ENCODE measurements at regions not wholly inside any gene's neighbourhood (a gene's known extent, or its start where the extent isn't known, plus 50 kb on each side); places are given as distances from the start of the nearest gene placed in this dataset.
"Not testable (repeated sequence)": the region's sequence is repeated elsewhere in the genome, so short reads cannot be mapped to it uniquely, and the experiment has no call there.

DNA sequence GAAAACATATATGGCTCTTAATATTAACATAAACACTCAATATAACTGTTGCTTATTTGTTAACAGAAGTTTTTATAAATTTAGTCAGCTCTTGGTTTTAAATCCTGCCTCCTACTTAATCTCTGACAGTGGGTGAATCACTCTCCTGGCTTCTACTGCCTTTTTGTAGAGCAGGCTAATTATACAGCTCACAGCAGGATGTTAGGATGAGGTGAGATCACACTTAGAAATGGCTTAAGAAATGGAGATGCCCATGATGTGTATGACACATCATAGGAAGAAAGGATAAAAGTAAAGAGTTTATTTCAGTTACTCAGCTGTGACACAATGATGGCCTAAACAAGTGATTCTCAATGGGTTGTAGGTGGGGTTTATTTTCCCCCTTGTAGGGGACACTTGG, 345.6 kb downstream of the SPRY2 start:
- H3K27ac Mint-ChIP-seq: no peak overlapping the region
- no peak overlapping the region for H3K4me3 Mint-ChIP-seq
- DNase-seq: no peak
- no peaks in the 10 kb centered on the region for H3K9me3 Mint-ChIP-seq (ENCODE audit: insufficient read depth)
- CTCF ChIA-PET: no interaction called here
- H3K36me3 Mint-ChIP-seq (ENCODE audit: low read depth): no peaks in the 10 kb centered on the region
- H3K27me3 Mint-ChIP-seq (ENCODE audit: low read depth): no peaks in the 10 kb centered on the region
- POLR2A ChIA-PET: no interaction called here
- no peaks in the 10 kb centered on the region for H3K4me1 Mint-ChIP-seq (ENCODE audit: low read depth)
- no peak for ATAC-seq

DNA sequence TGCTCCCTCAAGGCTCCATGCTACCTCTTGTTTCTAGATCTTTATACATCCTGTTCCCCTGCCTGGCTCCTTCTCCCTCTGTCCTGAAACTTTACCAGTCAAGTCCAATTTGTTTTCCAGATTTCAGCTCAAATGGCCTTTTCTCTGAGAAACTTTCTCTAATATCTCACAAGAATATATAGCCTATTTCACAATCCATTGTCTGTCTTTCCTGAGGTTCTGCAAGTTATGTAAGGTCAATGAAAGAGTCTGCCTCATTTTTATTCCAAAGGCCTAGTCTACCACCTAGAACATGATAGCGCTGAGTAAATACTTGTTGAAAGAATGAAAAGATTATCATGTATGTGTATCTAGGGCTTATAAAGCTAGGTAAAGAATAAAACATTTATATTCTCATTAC, 348.8 kb downstream of the SPRY2 start:
- DNase-seq: no peak
- ChIA-PET POLR2A (interaction anchor here (0.6 kb wide), 1 partner anchor 98 kb away, joined by 3 read pairs; no protein-coding TSS in a partner anchor), CTCF (no interaction called here)
- H3K27me3 Mint-ChIP-seq (ENCODE audit: low read depth): no peaks in the 10 kb centered on the region
- H3K4me3 Mint-ChIP-seq: no peak overlapping the region
- ATAC-seq: no peak
- no peak overlapping the region for H3K27ac Mint-ChIP-seq
- no peaks in the 10 kb centered on the region for H3K36me3 Mint-ChIP-seq (ENCODE audit: low read depth)
- H3K4me1 Mint-ChIP-seq (ENCODE audit: low read depth): no peaks in the 10 kb centered on the region
- H3K9me3 Mint-ChIP-seq (ENCODE audit: insufficient read depth): no peaks in the 10 kb centered on the region

DNA sequence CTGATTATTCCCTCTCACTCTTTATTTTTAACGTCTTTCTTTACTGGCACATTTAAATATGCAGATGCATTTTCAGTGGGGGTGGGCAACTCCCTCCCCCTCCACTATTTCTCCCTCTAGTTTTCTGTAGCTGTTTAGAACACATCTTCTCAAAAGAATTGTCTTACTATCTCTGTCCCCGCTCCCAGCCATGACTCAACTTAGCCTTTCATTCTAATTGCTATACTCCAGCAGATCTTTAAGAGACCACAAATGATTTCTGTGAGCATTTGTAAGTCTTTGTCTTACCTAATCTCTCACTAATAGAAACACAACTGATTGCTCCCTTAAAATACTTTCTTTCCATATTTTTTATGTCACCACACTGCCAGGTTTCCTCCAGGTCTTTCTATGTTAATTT, 350.9 kb downstream of the SPRY2 start:
- Mint-ChIP-seq H3K4me1 (ENCODE audit: low read depth) (no peaks in the 10 kb centered on the region), H3K4me3 (no peak overlapping the region), H3K9me3 (ENCODE audit: insufficient read depth) (no peaks in the 10 kb centered on the region), H3K27me3 (ENCODE audit: low read depth) (no peaks in the 10 kb centered on the region), H3K27ac (no peak overlapping the region), H3K36me3 (ENCODE audit: low read depth) (no peaks in the 10 kb centered on the region)
- ATAC-seq (no peak), DNase-seq (no peak)
- CTCF ChIA-PET: no interaction called here
- POLR2A ChIA-PET: no interaction called here

DNA sequence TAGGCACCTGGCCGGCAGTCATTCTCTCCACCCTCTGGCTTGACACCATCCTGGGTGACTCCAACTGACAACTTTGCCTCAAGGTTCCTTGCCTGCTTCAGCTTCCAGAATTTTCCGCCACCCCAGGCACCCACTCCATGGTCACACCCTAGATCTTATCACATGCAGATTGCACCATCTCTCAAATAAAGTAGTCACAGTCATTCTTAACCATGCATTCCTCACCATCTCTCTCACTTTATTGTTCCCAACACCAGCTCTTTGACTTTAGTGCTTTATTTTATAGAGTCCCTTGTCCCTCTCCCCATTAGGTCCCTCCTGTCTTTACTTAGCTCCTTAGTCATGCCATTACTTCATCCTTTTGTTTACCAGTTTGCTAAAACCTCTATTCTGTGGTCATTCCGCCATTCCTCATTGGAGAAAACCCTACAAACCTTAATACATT, 351.7 kb downstream of the SPRY2 start:
- no peaks in the 10 kb centered on the region for H3K4me1 Mint-ChIP-seq (ENCODE audit: low read depth)
- POLR2A ChIA-PET: no interaction called here
- no peaks in the 10 kb centered on the region for H3K27me3 Mint-ChIP-seq (ENCODE audit: low read depth)

DNA sequence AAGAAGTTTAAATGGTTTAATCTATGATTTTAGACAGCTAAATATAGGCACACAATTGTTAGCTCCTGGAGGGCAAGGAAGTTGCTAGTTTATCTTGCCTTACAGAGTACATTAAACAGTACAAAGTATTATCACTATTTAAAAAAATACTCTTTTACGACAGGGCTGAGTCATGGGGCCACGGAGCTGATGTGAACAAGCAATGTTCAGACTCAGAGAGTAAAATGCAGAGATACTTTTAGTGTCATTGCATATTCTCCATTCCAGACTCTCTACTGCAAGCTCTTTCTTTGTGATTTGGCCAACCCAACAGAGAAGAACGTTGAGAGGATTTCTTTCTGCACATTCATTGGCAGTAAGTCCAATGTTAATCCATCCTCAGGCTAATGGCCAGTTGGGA, 352.4 kb downstream of the SPRY2 start:
- Mint-ChIP-seq H3K9me3 (ENCODE audit: insufficient read depth) (no peaks in the 10 kb centered on the region), H3K4me1 (ENCODE audit: low read depth) (no peaks in the 10 kb centered on the region), H3K27me3 (ENCODE audit: low read depth) (no peaks in the 10 kb centered on the region), H3K4me3 (no peak overlapping the region), H3K36me3 (ENCODE audit: low read depth) (no peaks in the 10 kb centered on the region), H3K27ac (no peak overlapping the region)
- ChIA-PET POLR2A (no interaction called here), CTCF (no interaction called here)
- DNase-seq (no peak), ATAC-seq (no peak)

More for the DNA sequence above, 351.7 kb downstream of the SPRY2 start:
- H3K27ac Mint-ChIP-seq: no peak overlapping the region
- no peaks in the 10 kb centered on the region for H3K9me3 Mint-ChIP-seq (ENCODE audit: insufficient read depth)
- H3K4me3 Mint-ChIP-seq: no peak overlapping the region
- no peaks in the 10 kb centered on the region for H3K36me3 Mint-ChIP-seq (ENCODE audit: low read depth)
- ATAC-seq (no peak), DNase-seq (no peak)
- CTCF ChIA-PET: no interaction called here

DNA sequence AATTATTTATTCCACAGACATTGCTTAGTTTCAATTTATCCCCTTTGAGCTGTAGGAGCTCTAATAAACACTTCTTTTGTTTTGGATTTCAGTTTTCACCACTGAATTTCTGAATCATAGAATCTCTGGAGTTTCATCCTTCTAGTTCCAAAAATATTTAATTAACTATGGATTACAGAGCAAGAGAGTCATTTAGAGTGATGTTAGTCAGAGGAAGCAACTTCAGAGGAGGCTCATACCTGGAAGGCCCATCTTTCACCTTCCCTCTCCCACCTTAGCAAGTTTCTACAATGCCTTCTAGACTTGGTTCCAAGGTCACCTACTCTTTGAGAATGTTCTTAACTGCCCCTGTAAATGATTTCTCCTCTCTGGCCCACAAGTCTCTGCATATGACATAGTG, 353.2 kb downstream of the SPRY2 start:
- H3K4me1 Mint-ChIP-seq (ENCODE audit: low read depth): no peaks in the 10 kb centered on the region
- no peaks in the 10 kb centered on the region for H3K9me3 Mint-ChIP-seq (ENCODE audit: insufficient read depth)
- ChIA-PET POLR2A (no interaction called here), CTCF (interaction anchor here (1.0 kb wide), 1 partner anchor 15 kb away, joined by 3 read pairs; no protein-coding TSS in a partner anchor)
- ATAC-seq (no peak), DNase-seq (no peak)
- no peak overlapping the region for H3K27ac Mint-ChIP-seq
- H3K27me3 Mint-ChIP-seq (ENCODE audit: low read depth): no peaks in the 10 kb centered on the region
- H3K4me3 Mint-ChIP-seq: no peak overlapping the region
- no peaks in the 10 kb centered on the region for H3K36me3 Mint-ChIP-seq (ENCODE audit: low read depth)

DNA sequence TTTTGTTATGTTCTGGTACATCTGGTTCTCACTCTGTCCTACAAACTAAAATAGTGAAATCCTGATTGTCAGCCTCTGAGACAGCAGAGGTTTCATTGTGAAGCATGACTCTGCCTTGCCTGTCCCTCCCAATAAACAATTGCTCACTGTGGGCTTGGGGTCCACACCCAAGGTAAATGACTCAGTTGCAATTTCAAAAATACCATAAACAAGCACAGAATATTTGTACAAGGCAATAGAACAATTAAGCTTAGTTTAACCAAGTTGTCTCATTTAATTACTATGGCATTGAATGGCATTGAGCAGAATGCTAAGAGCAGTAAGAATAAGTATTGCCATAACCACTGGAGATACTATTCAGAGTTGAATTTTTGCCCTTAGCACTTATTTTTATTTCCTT, 353.6 kb downstream of the SPRY2 start:
- ChIA-PET POLR2A (no interaction called here), CTCF (interaction anchor here (1.0 kb wide), 1 partner anchor 14 kb away, joined by 3 read pairs; no protein-coding TSS in a partner anchor)
- DNase-seq: no peak
- H3K9me3 Mint-ChIP-seq (ENCODE audit: insufficient read depth): no peaks in the 10 kb centered on the region
- H3K27ac Mint-ChIP-seq: no peak overlapping the region
- H3K36me3 Mint-ChIP-seq (ENCODE audit: low read depth): no peaks in the 10 kb centered on the region
- no peaks in the 10 kb centered on the region for H3K4me1 Mint-ChIP-seq (ENCODE audit: low read depth)
- no peak overlapping the region for H3K4me3 Mint-ChIP-seq
- no peak for ATAC-seq
- no peaks in the 10 kb centered on the region for H3K27me3 Mint-ChIP-seq (ENCODE audit: low read depth)

DNA sequence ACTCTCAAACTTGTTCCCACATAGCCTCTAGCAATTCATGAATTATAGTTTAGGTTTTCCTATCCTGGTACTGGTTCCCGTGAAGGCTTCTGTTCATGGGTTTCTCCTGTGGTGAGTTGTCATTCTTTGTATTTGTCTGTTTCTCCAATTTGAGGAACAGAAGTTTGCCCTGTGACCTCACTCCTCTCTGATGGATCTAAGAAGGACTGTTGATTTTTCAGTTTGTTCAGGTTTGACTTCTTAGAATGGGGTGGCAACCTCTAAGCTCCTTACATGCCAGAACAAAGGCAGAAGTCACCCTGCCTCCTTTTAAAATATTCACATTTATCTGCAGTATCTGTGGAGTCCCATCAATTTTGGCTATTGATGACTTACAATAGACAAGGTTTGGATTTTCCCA, 354.0 kb downstream of the SPRY2 start:
- Mint-ChIP-seq H3K27me3 (ENCODE audit: low read depth) (no peaks in the 10 kb centered on the region), H3K36me3 (ENCODE audit: low read depth) (no peaks in the 10 kb centered on the region), H3K27ac (no peak overlapping the region), H3K9me3 (ENCODE audit: insufficient read depth) (no peaks in the 10 kb centered on the region), H3K4me3 (no peak overlapping the region), H3K4me1 (ENCODE audit: low read depth) (no peaks in the 10 kb centered on the region)
- CTCF ChIA-PET: no interaction called here
- DNase-seq (no peak), ATAC-seq (no peak)
- POLR2A ChIA-PET: no interaction called here

DNA sequence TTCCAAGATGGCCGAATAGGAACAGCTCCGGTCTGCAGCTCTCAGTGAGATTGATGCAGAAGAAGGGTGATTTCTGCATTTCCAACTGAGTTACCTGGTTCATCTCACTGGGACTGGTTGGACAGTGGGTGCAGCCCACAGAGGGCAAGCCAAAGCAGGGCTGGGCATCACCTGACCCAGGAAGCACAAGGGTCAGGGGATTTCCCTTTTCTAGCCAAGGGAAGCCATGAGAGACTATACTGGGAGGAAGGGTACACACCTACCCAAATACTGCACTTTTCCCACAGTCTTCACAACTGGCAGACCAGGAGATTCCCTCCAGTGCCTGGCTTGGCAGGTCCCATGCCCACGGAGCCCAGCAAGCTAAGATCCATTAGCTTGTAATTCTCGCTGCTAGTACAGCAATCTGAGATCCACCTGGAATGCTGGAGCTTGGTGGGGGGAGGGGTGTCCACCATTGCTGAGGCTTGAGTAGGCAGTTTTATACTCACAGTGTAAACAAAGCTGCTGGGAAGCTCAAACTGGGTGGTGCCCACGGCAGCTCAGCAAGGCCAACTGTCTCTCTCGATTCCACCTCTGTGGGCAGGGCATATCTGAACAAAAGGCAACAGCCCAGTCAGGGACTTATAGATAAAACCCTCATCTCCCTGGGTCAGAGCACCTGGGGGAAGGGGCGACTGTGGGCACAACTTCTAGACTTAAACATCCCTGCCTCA, 365.8 kb downstream of the SPRY2 start:
- H3K9me3 Mint-ChIP-seq (ENCODE audit: insufficient read depth); H3K27me3 Mint-ChIP-seq (ENCODE audit: low read depth); H3K27ac Mint-ChIP-seq; POLR2A ChIA-PET; ATAC-seq; DNase-seq; H3K36me3 Mint-ChIP-seq (ENCODE audit: low read depth); H3K4me3 Mint-ChIP-seq; H3K4me1 Mint-ChIP-seq (ENCODE audit: low read depth); CTCF ChIA-PET: not testable (repeated sequence)

DNA sequence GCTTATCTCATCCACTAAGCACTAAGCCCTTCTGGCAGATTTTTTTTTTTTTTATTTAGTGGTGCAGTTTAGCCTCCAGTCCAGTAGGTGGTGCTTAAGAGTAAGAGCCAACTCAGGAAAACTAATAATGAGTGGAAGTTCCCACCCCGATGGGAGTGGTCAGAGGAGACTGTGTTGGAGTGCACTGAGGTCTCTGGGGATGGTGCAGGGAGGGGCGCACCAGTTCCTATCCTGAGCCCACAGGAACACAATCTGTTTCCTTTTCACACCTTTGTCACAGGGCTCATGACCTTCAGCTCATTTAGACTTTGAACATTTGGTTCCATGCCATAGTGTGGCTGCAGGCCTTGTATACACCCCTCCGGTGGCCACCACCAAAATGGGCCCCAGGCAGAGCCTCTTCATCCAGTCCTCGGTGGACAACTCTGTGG, 367.4 kb downstream of the SPRY2 start:
- POLR2A ChIA-PET: no interaction called here
- no peak overlapping the region for H3K4me3 Mint-ChIP-seq
- H3K27ac Mint-ChIP-seq: no peak overlapping the region
- DNase-seq: no peak
- no peaks in the 10 kb centered on the region for H3K27me3 Mint-ChIP-seq (ENCODE audit: low read depth)
- H3K9me3 Mint-ChIP-seq (ENCODE audit: insufficient read depth): no peaks in the 10 kb centered on the region
- ATAC-seq: no peak
- CTCF ChIA-PET: interaction anchor here (0.7 to 1.3 kb wide), 5 partner anchors 14 to 1044 kb away, joined by 3 to 5 read pairs (median 4); no protein-coding TSS in a partner anchor
- H3K36me3 Mint-ChIP-seq (ENCODE audit: low read depth): no peaks in the 10 kb centered on the region
- H3K4me1 Mint-ChIP-seq (ENCODE audit: low read depth): no peaks in the 10 kb centered on the region

DNA sequence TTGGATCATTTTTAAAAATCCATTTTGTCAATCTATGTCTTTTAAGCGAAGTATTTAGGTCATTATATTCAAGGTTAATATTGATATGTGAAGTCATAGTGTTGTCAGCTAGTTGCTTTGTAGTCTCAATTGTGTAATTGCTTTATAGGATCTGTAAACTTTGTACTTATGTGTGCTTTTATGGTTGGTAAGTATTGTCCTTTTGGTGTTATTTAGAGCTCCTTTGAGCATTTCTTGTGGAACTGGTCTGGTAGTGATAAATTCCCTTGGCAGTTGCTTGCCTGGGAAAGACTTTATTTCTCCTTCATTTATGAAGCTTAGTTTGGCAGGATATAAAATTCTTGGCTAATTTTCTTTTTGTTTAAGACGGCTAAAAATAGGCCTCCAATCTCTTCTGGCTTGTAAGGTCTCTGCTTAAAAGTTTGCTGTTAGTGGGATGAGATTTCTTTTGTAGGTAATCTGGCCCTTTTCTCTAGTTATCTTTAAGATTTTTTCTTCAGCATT, 368.8 kb downstream of the SPRY2 start:
- no peaks in the 10 kb centered on the region for H3K27me3 Mint-ChIP-seq (ENCODE audit: low read depth)
- H3K4me1 Mint-ChIP-seq (ENCODE audit: low read depth): no peaks in the 10 kb centered on the region
- CTCF ChIA-PET: interaction anchor here (1.3 kb wide), 1 partner anchor 293 kb away, joined by 4 read pairs; no protein-coding TSS in a partner anchor
- no peak for DNase-seq
- H3K9me3 Mint-ChIP-seq (ENCODE audit: insufficient read depth): no peaks in the 10 kb centered on the region
- H3K36me3 Mint-ChIP-seq (ENCODE audit: low read depth): no peaks in the 10 kb centered on the region
- ATAC-seq: no peak
- no peak overlapping the region for H3K4me3 Mint-ChIP-seq
- no peak overlapping the region for H3K27ac Mint-ChIP-seq
- POLR2A ChIA-PET: no interaction called here

DNA sequence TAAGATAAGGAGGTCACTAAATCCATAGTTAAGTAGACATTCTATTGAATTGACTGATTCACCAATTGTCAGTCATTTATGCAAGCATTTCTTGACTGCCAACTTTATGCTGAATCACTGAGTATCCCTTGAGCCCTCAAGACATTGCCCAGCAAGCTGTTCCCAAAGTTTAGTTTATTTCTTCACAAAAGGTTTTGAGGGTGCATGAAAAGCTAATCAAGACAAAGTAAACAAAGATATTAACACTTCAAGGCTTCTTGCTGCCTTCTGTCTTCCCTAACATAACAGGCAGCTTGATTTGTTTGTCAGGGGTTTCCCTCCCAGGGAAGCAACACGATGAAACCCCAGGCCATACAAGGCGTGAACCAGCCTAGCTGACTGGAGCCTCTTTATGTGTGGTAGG, 374.4 kb downstream of the SPRY2 start:
- Mint-ChIP-seq H3K9me3 (ENCODE audit: insufficient read depth) (peaks cover 5% of the 10 kb centered on the region), H3K27ac (no peak overlapping the region), H3K27me3 (ENCODE audit: low read depth) (no peaks in the 10 kb centered on the region), H3K4me3 (no peak overlapping the region), H3K36me3 (ENCODE audit: low read depth) (no peaks in the 10 kb centered on the region), H3K4me1 (ENCODE audit: low read depth) (no peaks in the 10 kb centered on the region)
- no peak for DNase-seq
- ChIA-PET POLR2A (no interaction called here), CTCF (no interaction called here)
- ATAC-seq: no peak

DNA sequence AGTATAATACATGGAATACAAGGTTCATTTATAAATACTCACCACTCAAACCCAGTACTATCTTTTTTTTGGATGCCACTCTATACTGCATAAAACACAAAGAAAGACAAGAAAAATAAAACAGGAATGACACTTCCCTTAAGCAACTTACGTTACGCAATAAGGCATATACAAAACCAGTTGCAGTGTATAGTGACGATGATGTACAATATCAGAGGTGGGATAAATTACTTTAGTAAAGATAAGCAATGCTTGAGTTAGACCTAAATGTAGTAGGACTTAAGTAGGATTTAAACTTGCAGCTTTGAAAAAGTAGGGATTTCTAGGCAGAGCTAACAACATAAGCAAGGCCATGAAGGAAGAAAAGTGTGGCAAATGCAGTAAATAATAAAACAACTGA, 374.9 kb downstream of the SPRY2 start:
- peaks cover 5% of the 10 kb centered on the region for H3K9me3 Mint-ChIP-seq (ENCODE audit: insufficient read depth)
- no peak overlapping the region for H3K27ac Mint-ChIP-seq
- POLR2A ChIA-PET: no interaction called here
- DNase-seq (no peak), ATAC-seq (no peak)
- H3K4me1 Mint-ChIP-seq (ENCODE audit: low read depth): no peaks in the 10 kb centered on the region
- no peaks in the 10 kb centered on the region for H3K27me3 Mint-ChIP-seq (ENCODE audit: low read depth)
- CTCF ChIA-PET: no interaction called here
- H3K36me3 Mint-ChIP-seq (ENCODE audit: low read depth): no peaks in the 10 kb centered on the region
- no peak overlapping the region for H3K4me3 Mint-ChIP-seq

All from activated CD8-positive, alpha-beta T cell treated with anti-CD3 and anti-CD28 coated beads, Interleukin-2, amount 10 ng/mL, durations not matched to agents 7 days and 5 days (primary cell).